Mammary epithelial cell (primary cell): ENCODE measurements at regions not wholly inside any gene's neighbourhood (a gene's known extent, or its start where the extent isn't known, plus 50 kb on each side); places are given as distances from the start of the nearest gene placed in this dataset.

Source experiments
- CTCF ChIP-seq, 2 donors: IDR thresholded peaks in 1 of 2; conservative IDR thresholded peaks in 1 of 2; 2 replicates each; pipeline ENCODE4 v1.5.1; 2011 to 2012; ENCODE audit warnings: inconsistent platforms in 2 of 2, low read length in 2 of 2, mild to moderate bottlenecking in 2 of 2, control low read depth in 1 of 2, low read depth in 1 of 2; ENCODE audit not compliant: insufficient read depth in 1 of 2; ENCODE audit errors: extremely low read depth in 1 of 2
- EZH2 ChIP-seq: IDR thresholded peaks from 2 replicates; pipeline ENCODE4 v1.6.1; 2012; ENCODE audit warnings: low read length, inconsistent platforms, borderline replicate concordance

GRCh38 chr4:92111493-92111892 is 192.3 kb upstream of the GRID2 start:
- TF ChIP-seq CTCF (conservative IDR thresholded peaks at IDR 0.05 in 1 of 2, IDR thresholded peaks at IDR 0.05 in 1 of 2; ENCODE audit: extremely low read depth in 1 of 2, insufficient read depth in 1 of 2, low read depth in 1 of 2, low read length in 2 of 2) (no peak), EZH2 (no peak)
